Suppressor macrophage treated with lipopolysaccharide for 4 hours (primary cell): ENCODE measurements at regions not wholly inside any gene's neighbourhood (a gene's known extent, or its start where the extent isn't known, plus 50 kb on each side); places are given as distances from the start of the nearest gene placed in this dataset.

Experiments used
- DNase-seq: peaks from one replicate; pipeline ENCODE4 v3.0.0-alpha.2; 2020

GRCh38 chr10:131676800-131677421 lies 223.9 kb upstream of the PPP2R2D start:
- no peak for DNase-seq

- DNase-seq: no peak
Measured at GRCh38 chr10:131677671-131678070, 223.1 kb upstream of the PPP2R2D start.

- DNase-seq: no peak
Measured at GRCh38 chr10:131678171-131678570, 222.6 kb upstream of the PPP2R2D start.

- no peak for DNase-seq
Measured at GRCh38 chr10:131678613-131679012, 222.2 kb upstream of the PPP2R2D start.

GRCh38 chr10:131679926-131680325 lies 220.9 kb upstream of the PPP2R2D start:
- no peak for DNase-seq

- no peak for DNase-seq
Measured at GRCh38 chr10:131681122-131681521, 219.7 kb upstream of the PPP2R2D start.

GRCh38 chr10:131681656-131682055 lies 219.2 kb upstream of the PPP2R2D start:
- no peak for DNase-seq

- no peak for DNase-seq
Measured at GRCh38 chr10:131682271-131682962, 218.4 kb upstream of the PPP2R2D start.

- no peak for DNase-seq
Measured at GRCh38 chr10:131683281-131683861, 217.4 kb upstream of the PPP2R2D start.

GRCh38 chr10:131683941-131684340 lies 216.9 kb upstream of the PPP2R2D start:
- DNase-seq: no peak

GRCh38 chr10:131685007-131685406 lies 215.8 kb upstream of the PPP2R2D start:
- no peak for DNase-seq

- no peak for DNase-seq
Measured at GRCh38 chr10:131685576-131685975, 215.2 kb upstream of the PPP2R2D start.

- DNase-seq: no peak
Measured at GRCh38 chr10:131686781-131687420, 213.9 kb upstream of the PPP2R2D start.

GRCh38 chr10:131688304-131688703 lies 212.5 kb upstream of the PPP2R2D start:
- no peak for DNase-seq

GRCh38 chr10:131689016-131689415 lies 211.8 kb upstream of the PPP2R2D start:
- DNase-seq: no peak

- no peak for DNase-seq
Measured at GRCh38 chr10:131689486-131689885, 211.3 kb upstream of the PPP2R2D start.

- DNase-seq: no peak
Measured at GRCh38 chr10:131689954-131690757, 210.7 kb upstream of the PPP2R2D start.

- DNase-seq: no peak
Measured at GRCh38 chr10:131690805-131691239, 210.0 kb upstream of the PPP2R2D start.

- DNase-seq: no peak
Measured at GRCh38 chr10:131691481-131692090, 209.2 kb upstream of the PPP2R2D start.

GRCh38 chr10:131692176-131692575 lies 208.6 kb upstream of the PPP2R2D start:
- no peak for DNase-seq

- no peak for DNase-seq
Measured at GRCh38 chr10:131692686-131693334, 208.0 kb upstream of the PPP2R2D start.

GRCh38 chr10:131693766-131694165 lies 207.0 kb upstream of the PPP2R2D start:
- DNase-seq: no peak
